Activated T-cell treated with anti-CD3 and anti-CD28 coated beads, Interleukin-2, amount 50 U/mL, for 4 hours (primary cell): ENCODE measurements at regions not wholly inside any gene's neighbourhood (a gene's known extent, or its start where the extent isn't known, plus 50 kb on each side); places are given as distances from the start of the nearest gene placed in this dataset.
"Not testable (repeated sequence)": the region's sequence is repeated elsewhere in the genome, so short reads cannot be mapped to it uniquely, and the experiment has no call there.

ENCODE experiments used
- ATAC-seq, 2 donors: fragments of 200-7000 bp; cut with Tn5 transposase; one replicate each; pipeline ENCODE4 v1.10.0; 2021
- DNase-seq: peaks from one replicate; pipeline ENCODE4 v3.0.0-alpha.2; 2020
- H3K27me3 Mint-ChIP-seq: one replicate; pipeline ENCODE4 v1.8.0; 2021; ENCODE audit warnings: low read depth, mixed read lengths
- H3K36me3 Mint-ChIP-seq: one replicate; pipeline ENCODE4 v1.8.0; 2022; ENCODE audit warnings: mixed read lengths; ENCODE audit not compliant: insufficient read depth
- H3K4me1 Mint-ChIP-seq: one replicate; pipeline ENCODE4 v1.8.0; 2021; ENCODE audit warnings: low read depth, mixed read lengths
- H3K4me3 Mint-ChIP-seq: one replicate; pipeline ENCODE4 v1.8.0; 2021; ENCODE audit warnings: mild to moderate bottlenecking, moderate library complexity, mixed read lengths
- H3K9me3 Mint-ChIP-seq: one replicate; pipeline ENCODE4 v1.8.0; 2021; ENCODE audit warnings: mixed read lengths

DNA sequence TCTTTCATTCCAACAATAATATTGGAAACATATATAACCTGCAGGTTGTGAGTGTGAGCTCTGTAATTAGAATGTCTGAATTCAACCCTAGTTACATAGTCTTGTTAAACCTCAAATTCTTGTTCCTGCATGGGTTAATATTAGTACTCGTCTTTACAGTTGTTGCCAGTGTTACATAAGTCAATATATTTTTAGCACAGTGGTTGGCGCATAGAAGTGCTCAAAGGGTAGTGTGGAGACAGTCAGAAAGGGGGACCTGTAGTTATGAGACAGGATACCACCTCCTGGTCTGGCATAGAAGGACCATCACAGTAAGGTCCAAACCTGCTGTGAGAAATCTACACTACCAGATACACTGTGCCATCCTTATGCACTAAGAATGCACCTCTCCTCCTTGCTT, 1045.9 kb upstream of the SLIT2 start:
- Mint-ChIP-seq H3K9me3 (peaks cover 6% of the 10 kb centered on the region), H3K4me3 (no peak overlapping the region), H3K4me1 (no peaks in the 10 kb centered on the region), H3K36me3 (no peaks in the 10 kb centered on the region), H3K27me3 (no peaks in the 10 kb centered on the region)
- ATAC-seq (no peak), DNase-seq (no peak)

DNA sequence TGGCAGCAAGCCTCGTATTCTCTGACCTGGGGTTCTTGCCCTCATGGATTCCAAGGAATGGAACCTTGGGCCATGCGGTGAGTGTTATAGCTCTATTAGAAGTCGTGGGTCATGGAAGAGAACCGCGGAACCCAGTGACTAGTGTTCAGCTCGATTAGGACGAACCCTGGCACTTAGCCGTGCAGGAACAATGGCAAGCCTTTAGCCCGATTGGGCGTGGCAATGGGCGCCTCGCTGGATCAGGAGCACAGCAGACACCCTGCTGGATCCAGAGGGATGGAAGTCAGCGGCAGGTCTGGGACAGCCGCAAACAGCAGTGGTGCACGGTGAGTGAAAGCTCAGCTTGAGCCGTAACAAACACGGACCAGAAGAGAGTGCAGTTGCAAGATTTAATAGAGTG, 1053.9 kb upstream of the SLIT2 start:
- H3K9me3 Mint-ChIP-seq, H3K4me3 Mint-ChIP-seq, DNase-seq, H3K4me1 Mint-ChIP-seq, ATAC-seq, H3K36me3 Mint-ChIP-seq, H3K27me3 Mint-ChIP-seq: not testable (repeated sequence)

DNA sequence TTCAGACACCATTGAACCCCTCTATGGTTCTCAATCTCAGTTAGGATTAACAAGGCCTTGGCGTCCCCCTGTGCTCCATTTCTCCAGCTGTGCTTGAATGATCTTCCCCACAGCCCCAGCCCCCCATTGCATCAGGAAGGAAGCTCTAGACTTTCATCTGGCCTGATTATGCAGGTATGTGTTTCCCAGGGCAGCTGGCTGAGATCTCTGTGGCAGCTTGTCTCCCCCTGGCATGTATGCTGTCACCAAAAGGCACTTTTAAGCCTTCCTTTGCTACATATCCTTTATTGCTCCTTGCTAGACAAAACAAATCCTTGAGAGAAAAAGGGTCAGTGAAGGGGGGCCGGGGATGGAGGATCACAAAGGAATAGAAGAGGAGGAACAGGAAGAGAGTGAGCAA, 1056.0 kb upstream of the SLIT2 start:
- Mint-ChIP-seq H3K36me3 (no peaks in the 10 kb centered on the region), H3K4me3 (no peak overlapping the region), H3K9me3 (peaks cover 19% of the 10 kb centered on the region), H3K27me3 (no peaks in the 10 kb centered on the region), H3K4me1 (no peaks in the 10 kb centered on the region)
- DNase-seq (no peak), ATAC-seq (no peak)

DNA sequence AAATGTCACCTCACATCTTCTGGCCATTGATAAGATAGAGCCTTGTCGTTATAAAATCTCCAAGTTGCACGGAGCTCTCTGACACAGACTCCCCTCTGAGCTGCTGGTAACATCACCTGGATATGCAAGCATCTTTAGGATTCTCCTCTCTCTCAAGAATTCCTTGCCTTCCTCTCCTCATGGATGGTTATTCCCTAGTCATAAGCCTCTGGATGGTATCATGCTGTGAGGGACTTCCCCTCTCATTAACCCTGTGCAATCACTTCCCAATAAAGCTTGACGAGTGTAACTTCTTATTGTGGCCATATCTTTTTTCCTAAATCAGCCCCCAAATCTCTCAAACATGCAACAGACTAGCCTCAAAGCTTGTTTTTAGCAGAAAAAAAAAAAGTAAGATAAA, 1057.0 kb upstream of the SLIT2 start:
- no peaks in the 10 kb centered on the region for H3K36me3 Mint-ChIP-seq
- no peak overlapping the region for H3K4me3 Mint-ChIP-seq
- H3K27me3 Mint-ChIP-seq = no peaks in the 10 kb centered on the region
- H3K9me3 Mint-ChIP-seq = peaks cover 19% of the 10 kb centered on the region
- DNase-seq (no peak), ATAC-seq (no peak)
- no peaks in the 10 kb centered on the region for H3K4me1 Mint-ChIP-seq

DNA sequence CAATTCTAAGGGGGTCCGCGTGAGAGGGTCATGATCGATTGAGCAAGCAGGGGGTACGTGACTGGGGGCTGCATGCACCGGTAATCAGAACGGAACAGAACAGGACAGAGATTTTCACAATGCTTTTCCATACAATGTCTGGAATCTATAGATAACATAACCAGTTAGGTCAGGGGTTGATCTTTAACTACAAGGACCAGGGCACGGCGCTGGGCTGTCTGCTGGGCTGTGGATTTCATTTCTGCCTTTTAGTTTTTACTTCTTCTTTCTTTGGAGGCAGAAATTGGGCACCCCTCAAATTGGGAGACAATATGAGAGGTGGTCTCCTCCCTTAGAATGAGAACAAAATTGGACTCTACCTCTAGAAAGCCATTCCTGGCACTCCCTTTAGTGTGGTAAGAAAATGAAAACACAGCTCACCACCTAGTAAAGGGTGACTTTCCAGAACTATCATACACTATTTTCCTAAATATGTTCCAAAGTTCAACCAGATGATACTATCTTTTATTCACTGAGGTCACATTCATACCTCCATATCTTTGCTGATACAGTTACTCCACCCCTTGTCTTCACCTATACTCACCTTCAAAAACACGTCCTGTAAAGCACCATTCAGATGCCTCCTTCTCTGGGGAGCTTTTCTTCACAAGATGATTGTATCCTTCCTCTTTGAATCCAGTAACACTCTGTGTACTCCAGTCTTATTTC, 1058.3 kb upstream of the SLIT2 start:
- peaks cover 18% of the 10 kb centered on the region for H3K9me3 Mint-ChIP-seq
- ATAC-seq = no peak
- no peak for DNase-seq
- no peak overlapping the region for H3K4me3 Mint-ChIP-seq
- H3K27me3 Mint-ChIP-seq = no peaks in the 10 kb centered on the region
- no peaks in the 10 kb centered on the region for H3K36me3 Mint-ChIP-seq
- H3K4me1 Mint-ChIP-seq = no peaks in the 10 kb centered on the region

DNA sequence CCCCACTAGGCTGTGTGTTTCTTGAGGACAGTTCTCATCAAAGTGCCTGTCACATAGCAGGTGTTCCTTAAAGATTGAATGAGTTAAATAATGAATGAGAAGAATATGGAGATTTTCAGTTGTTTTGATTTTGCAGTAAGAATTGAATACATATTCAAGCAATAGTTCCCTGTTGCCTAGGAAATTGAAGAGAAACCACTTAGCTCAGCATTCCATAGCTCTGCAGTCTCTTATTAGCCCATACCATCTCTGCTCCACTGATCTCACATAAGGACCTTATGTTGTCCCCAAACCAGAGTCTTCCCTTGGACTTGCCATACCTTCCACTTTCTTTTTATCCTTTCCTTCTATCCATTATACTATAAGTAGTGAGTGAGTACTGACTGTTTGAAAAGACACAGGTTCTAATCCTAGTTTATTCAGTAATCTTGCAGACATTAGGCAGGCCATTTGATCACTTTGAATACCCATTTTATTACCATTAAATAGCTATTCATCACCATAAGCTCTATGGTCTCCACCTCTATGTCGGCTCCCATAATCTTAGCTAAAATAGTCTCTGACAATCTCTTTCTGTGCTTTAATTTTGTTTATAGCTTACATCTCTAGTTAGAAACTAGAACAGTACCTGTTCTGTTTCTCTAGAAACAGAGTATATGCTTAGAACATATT, 1059.6 kb upstream of the SLIT2 start:
- Mint-ChIP-seq H3K9me3 (peaks cover 18% of the 10 kb centered on the region), H3K27me3 (no peaks in the 10 kb centered on the region), H3K36me3 (no peaks in the 10 kb centered on the region), H3K4me1 (no peaks in the 10 kb centered on the region), H3K4me3 (no peak overlapping the region)
- DNase-seq = no peak
- no peak for ATAC-seq

DNA sequence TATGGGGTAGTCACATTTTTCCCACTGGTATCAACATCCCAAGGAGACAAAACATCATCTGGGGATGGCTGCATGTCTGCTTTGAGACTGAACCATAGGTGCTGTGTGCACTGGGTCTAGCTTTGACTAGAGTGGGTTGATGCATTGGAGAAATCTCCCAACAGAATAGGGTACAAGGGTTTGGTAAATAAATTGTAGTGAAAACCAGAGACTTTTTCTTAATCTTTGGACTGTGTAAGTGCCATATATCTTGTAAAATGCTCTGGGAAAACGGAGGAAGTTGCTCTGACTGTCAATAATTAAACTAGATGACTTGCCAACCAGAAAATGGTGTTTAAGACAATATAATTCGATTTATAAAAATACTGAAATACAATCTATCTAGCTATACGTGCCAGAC, 1064.0 kb upstream of the SLIT2 start:
- H3K9me3 Mint-ChIP-seq = peaks cover 16% of the 10 kb centered on the region
- H3K36me3 Mint-ChIP-seq = no peaks in the 10 kb centered on the region
- ATAC-seq (no peak), DNase-seq (no peak)
- H3K27me3 Mint-ChIP-seq = no peaks in the 10 kb centered on the region
- no peak overlapping the region for H3K4me3 Mint-ChIP-seq
- no peaks in the 10 kb centered on the region for H3K4me1 Mint-ChIP-seq

DNA sequence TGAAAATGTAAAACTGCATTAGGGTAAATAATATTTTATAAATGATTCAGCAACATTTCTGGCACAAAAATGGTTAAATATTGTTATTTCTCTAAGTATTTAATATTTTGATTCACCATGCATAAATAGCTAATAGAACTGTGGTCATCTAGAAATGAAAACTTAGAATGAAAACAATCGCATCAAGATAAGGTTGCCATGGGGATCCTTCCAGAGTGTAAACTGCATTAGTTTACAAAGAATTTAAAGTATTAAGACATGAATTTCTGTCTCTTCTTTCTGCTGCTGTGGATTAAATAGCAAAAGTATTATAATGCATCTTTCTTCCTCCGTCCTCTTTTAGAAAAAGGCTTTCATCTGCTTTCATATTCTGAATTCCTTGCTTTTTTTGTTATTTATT, 1064.6 kb upstream of the SLIT2 start:
- Mint-ChIP-seq H3K4me1 (no peaks in the 10 kb centered on the region), H3K4me3 (no peak overlapping the region), H3K9me3 (peaks cover 14% of the 10 kb centered on the region), H3K36me3 (no peaks in the 10 kb centered on the region), H3K27me3 (no peaks in the 10 kb centered on the region)
- no peak for DNase-seq
- no peak for ATAC-seq

DNA sequence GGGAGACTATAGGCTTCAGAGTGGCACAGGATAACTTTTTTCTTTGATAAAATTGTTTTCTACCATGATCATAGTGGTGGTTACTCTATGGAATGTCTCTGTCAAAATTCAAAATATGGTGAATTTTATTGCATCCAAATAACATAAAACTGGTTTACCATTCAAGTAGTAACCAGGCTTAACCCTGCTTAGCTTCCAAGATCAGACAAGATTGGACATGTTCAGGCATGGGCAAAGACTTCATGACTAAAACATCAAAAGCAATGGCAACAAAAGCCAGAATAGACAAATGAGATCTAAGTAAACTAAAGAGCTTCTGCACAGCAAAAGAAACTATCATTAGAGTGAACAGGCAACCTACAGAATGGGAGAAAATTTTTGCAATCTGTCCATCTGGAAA, 1070.1 kb upstream of the SLIT2 start:
- not testable (repeated sequence) for DNase-seq, H3K4me3 Mint-ChIP-seq, ATAC-seq, H3K36me3 Mint-ChIP-seq, H3K4me1 Mint-ChIP-seq, H3K27me3 Mint-ChIP-seq
- H3K9me3 Mint-ChIP-seq = peaks cover 12% of the 10 kb centered on the region

DNA sequence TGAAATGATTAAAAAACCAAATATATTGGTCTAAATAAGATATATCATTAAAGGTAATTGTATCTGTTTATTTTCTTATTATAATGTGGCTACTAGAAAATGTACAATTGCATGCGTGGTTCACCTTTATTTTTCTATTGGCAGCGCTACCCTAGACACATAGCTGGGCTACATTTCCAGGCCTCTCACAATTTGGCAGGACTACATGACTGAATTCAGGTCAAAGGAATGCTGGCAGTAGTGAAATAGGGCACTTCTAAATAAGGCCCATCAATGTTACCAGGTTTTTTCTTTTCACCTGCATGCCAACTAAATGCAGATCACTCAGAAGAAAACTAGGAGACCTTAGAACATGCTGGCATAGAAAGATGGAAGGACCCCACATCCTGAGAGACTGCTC, 1072.9 kb upstream of the SLIT2 start:
- H3K4me3 Mint-ChIP-seq = no peak overlapping the region
- no peak for DNase-seq
- no peaks in the 10 kb centered on the region for H3K4me1 Mint-ChIP-seq
- H3K36me3 Mint-ChIP-seq = no peaks in the 10 kb centered on the region
- H3K9me3 Mint-ChIP-seq = peaks cover 9% of the 10 kb centered on the region
- ATAC-seq = no peak
- no peaks in the 10 kb centered on the region for H3K27me3 Mint-ChIP-seq

DNA sequence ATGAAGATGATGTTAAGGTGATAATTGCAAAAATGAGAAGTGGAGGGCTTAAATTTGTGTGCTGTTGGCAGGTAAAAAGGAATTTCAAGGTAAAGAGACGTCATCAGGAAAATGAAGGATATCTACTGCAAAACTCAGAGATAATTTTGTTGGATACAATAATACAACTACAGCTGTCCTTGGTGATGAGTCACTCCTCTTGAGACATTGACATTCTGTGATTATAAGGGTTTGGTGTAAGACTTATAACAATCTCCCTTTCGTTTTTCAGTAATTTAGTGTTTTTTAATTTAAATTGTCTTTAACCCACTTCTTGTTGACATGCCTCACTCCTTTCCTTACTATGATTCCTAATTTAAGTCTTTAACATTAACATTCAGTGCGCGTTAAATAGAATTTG, 1074.1 kb upstream of the SLIT2 start:
- DNase-seq (no peak), ATAC-seq (no peak)
- H3K4me1 Mint-ChIP-seq = no peaks in the 10 kb centered on the region
- H3K36me3 Mint-ChIP-seq = no peaks in the 10 kb centered on the region
- H3K9me3 Mint-ChIP-seq = peaks cover 9% of the 10 kb centered on the region
- no peak overlapping the region for H3K4me3 Mint-ChIP-seq
- no peaks in the 10 kb centered on the region for H3K27me3 Mint-ChIP-seq

DNA sequence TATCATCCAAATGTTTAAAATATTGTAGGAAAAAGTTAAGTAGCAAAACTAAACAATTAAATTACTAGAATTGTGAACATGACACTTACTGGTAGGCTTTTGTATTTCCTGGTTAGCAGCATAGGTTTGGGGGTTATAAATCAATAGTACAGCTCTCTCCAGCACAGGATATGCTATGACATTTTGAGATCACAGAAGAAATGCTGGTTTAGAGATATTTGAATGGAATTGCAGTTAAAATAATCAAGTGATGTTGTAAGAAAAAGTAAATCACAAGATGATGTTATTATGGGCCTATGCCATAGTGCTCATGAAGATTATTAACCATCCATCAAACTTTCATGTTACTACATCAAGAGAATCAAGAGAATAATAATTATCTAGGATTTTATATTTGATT, 1079.9 kb upstream of the SLIT2 start:
- no peak overlapping the region for H3K4me3 Mint-ChIP-seq
- no peaks in the 10 kb centered on the region for H3K27me3 Mint-ChIP-seq
- no peaks in the 10 kb centered on the region for H3K36me3 Mint-ChIP-seq
- DNase-seq (no peak), ATAC-seq (no peak)
- peaks cover 12% of the 10 kb centered on the region for H3K9me3 Mint-ChIP-seq
- no peaks in the 10 kb centered on the region for H3K4me1 Mint-ChIP-seq

DNA sequence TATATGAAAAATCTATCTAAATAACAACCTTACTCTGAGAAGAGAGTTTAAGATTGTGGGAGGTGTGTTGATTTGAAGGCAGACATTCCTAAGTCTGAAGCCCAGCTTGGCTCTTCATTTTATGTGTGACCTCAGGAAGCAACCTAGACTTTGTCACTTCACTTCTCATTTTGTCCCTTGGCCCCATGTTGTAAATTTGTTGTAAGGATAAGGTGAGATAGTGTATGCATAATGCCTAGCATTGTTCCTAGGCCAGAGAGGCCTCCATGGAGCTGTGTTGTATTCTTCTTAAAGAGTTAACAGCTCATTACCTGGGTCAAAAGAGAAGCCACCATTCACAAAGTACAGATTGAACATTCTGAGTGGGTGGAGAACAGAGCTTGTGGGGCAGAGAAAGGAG, 1084.4 kb upstream of the SLIT2 start:
- no peaks in the 10 kb centered on the region for H3K36me3 Mint-ChIP-seq
- H3K9me3 Mint-ChIP-seq = peaks cover 12% of the 10 kb centered on the region
- ATAC-seq (no peak), DNase-seq (no peak)
- H3K4me1 Mint-ChIP-seq = no peaks in the 10 kb centered on the region
- H3K4me3 Mint-ChIP-seq = no peak overlapping the region
- no peaks in the 10 kb centered on the region for H3K27me3 Mint-ChIP-seq

DNA sequence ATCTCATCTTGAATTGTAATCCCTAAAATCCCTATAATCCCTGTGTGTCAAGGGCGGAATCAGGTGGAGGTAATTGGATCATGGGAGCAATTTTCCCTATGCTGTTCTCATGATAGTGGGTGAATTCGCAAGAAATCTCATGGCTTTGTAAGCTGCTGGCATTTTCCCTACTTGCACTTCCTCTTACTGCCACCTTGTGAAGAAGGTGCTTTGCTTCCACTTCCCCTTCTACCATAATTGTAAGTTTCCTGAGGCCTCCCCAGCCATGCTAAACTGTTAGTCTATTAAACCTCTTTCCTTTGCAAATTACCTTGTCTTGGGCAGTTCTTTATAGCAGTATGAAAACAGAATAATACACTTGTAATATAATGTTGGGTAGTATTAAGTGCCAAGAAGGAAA, 1087.4 kb upstream of the SLIT2 start:
- Mint-ChIP-seq H3K4me1 (no peaks in the 10 kb centered on the region), H3K27me3 (no peaks in the 10 kb centered on the region), H3K36me3 (no peaks in the 10 kb centered on the region), H3K9me3 (peaks cover 13% of the 10 kb centered on the region), H3K4me3 (no peak overlapping the region)
- no peak for ATAC-seq
- DNase-seq = no peak

DNA sequence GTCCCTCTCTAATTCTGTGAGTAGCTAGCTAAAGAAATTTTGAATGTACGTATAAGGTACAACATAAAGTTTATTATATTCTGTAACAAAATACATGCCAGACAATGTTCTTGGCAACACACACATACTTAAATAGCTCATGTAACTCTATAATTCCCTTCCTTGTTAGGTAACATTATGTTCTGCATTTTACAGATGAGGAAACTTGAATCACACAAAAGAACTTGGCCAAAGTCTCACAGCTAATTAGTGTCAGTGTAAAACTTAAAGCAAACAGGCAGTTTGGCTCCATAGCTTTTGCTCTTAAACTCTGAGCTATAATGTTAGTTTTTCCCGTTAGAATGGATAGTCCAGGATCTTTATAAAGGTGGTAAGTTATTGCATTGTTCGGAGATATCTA, 1091.8 kb upstream of the SLIT2 start:
- Mint-ChIP-seq H3K4me3 (no peak overlapping the region), H3K9me3 (peaks cover 30% of the 10 kb centered on the region), H3K27me3 (no peaks in the 10 kb centered on the region), H3K4me1 (no peaks in the 10 kb centered on the region), H3K36me3 (no peaks in the 10 kb centered on the region)
- ATAC-seq = no peak
- DNase-seq = no peak
